ENCODE measurements at regions not wholly inside any gene's neighbourhood (a gene's known extent, or its start where the extent isn't known, plus 50 kb on each side); places are given as distances from the start of the nearest gene placed in this dataset.

GRCh38 chr11:70672991-70673653, 274.8 kb downstream of the CTTN start:
- Histone ChIP-seq H3K9ac (no peak overlapping the region), H3K27ac (no peak overlapping the region), H3K79me2 (ENCODE audit: insufficient read depth) (no peaks in the 10 kb centered on the region), H3F3A (ENCODE audit: insufficient read depth) (no peaks in the 10 kb centered on the region), H3K9me3 (ENCODE audit: low read depth) (no peaks in the 10 kb centered on the region), H3K4me1 (ENCODE audit: insufficient read depth) (no peaks in the 10 kb centered on the region), H3K4me2 (ENCODE audit: unreplicated experiment) (no peak overlapping the region), H3K36me3 (ENCODE audit: low read depth) (no peaks in the 10 kb centered on the region), H3K27me3 (replicated peaks; ENCODE audit: insufficient read depth) (no peaks in the 10 kb centered on the region), H2AFZ (no peak overlapping the region), H3K9me2 (ENCODE audit: insufficient read depth) (no peaks in the 10 kb centered on the region), H4K20me1 (ENCODE audit: insufficient read depth) (no peaks in the 10 kb centered on the region), H3K4me3 (no peak overlapping the region)
- 34 to 43% methylated on average over 8 of the region's 8 CpGs for WGBS, 2 experiments (ENCODE audit: low coverage in 1 of 2, low lambda C conversion rate in 2 of 2, missing lambda C conversion rate in 2 of 2)
- no peak for TF ChIP-seq EZH2 (IDR thresholded peaks at IDR 0.05; ENCODE audit: insufficient read depth, poor library complexity, severe bottlenecking)
- TF ChIP-seq EZH2phosphoT487 (IDR thresholded peaks at IDR 0.05; ENCODE audit: insufficient read depth, low read depth): no peak
- no peak for DNase-seq
- in situ Hi-C loops (cut with MboI): no loop called here

- TF ChIP-seq EZH2 (IDR thresholded peaks at IDR 0.05; ENCODE audit: insufficient read depth, poor library complexity, severe bottlenecking) (no peak), EZH2phosphoT487 (IDR thresholded peaks at IDR 0.05; ENCODE audit: insufficient read depth, low read depth) (no peak)
- no peaks in the 10 kb centered on the region for H3K79me2 ChIP-seq (ENCODE audit: insufficient read depth)
- H3K4me1 ChIP-seq (ENCODE audit: insufficient read depth): no peaks in the 10 kb centered on the region
- 44 to 57% methylated on average over 3 of the region's 3 CpGs for WGBS, 2 experiments (ENCODE audit: low coverage in 1 of 2, low lambda C conversion rate in 2 of 2, missing lambda C conversion rate in 2 of 2)
- H2AFZ ChIP-seq: no peak overlapping the region
- H3F3A ChIP-seq (ENCODE audit: insufficient read depth): no peaks in the 10 kb centered on the region
- no peaks in the 10 kb centered on the region for H4K20me1 ChIP-seq (ENCODE audit: insufficient read depth)
- H3K36me3 ChIP-seq (ENCODE audit: low read depth): no peaks in the 10 kb centered on the region
- no peak overlapping the region for H3K4me3 ChIP-seq
- no peak for DNase-seq
- no peak overlapping the region for H3K9ac ChIP-seq
- no peaks in the 10 kb centered on the region for H3K9me2 ChIP-seq (ENCODE audit: insufficient read depth)
- H3K4me2 ChIP-seq (ENCODE audit: unreplicated experiment): no peak overlapping the region
- in situ Hi-C loops (cut with MboI): no loop called here
- no peaks in the 10 kb centered on the region for H3K9me3 ChIP-seq (ENCODE audit: low read depth)
- no peak overlapping the region for H3K27ac ChIP-seq
- no peaks in the 10 kb centered on the region for H3K27me3 ChIP-seq (replicated peaks; ENCODE audit: insufficient read depth)
Observed at GRCh38 chr11:70674605-70675004, 276.3 kb downstream of the CTTN start.

DNA sequence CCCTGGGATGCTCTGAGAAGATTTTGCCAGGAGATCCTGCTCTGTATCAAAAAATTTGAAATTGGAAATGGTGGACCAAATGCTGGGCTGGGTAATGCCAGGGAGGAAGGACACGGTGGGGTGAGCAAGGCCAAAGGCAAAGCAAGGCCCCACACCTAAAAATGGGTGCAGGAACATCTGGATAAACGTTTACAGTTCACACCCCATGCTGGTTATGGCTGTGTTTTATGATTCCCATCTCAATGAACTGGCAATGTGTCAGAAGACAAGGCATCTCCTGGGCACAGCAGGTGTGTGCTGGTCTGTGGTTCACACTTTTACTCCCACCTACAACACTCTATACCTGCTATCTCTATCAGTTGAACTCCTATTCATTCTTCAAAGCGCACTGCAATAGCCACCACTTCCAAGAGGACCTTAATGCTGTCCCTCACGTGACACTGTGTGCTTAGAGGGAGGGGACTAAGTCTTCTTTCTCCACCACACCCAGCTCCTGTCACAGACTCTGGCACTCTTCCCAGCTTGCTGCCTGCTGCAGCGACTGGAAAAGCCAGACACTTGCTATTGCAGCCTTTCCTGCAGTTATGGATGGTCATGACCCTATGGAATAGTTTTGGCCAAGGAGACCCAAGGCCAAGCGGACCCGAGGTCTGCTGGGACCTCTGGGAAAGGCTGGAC, 277.5 kb downstream of the CTTN start:
- no peaks in the 10 kb centered on the region for H3K79me2 ChIP-seq (ENCODE audit: insufficient read depth)
- no peak overlapping the region for H2AFZ ChIP-seq
- H3K27ac ChIP-seq: no peak overlapping the region
- DNase-seq: peak; percentile 7
- no peak overlapping the region for H3K4me3 ChIP-seq
- H3K27me3 ChIP-seq (replicated peaks; ENCODE audit: insufficient read depth): no peaks in the 10 kb centered on the region
- no peaks in the 10 kb centered on the region for H3K4me1 ChIP-seq (ENCODE audit: insufficient read depth)
- TF ChIP-seq EZH2phosphoT487 (IDR thresholded peaks at IDR 0.05; ENCODE audit: insufficient read depth, low read depth): no peak
- H3K36me3 ChIP-seq (ENCODE audit: low read depth): no peaks in the 10 kb centered on the region
- no peak overlapping the region for H3K9ac ChIP-seq
- WGBS, 2 experiments (ENCODE audit: low coverage in 1 of 2, low lambda C conversion rate in 2 of 2, missing lambda C conversion rate in 2 of 2): 19 to 23% methylated on average over 7 of the region's 7 CpGs
- in situ Hi-C loops (cut with MboI): no loop called here
- no peak overlapping the region for H3K4me2 ChIP-seq (ENCODE audit: unreplicated experiment)
- no peaks in the 10 kb centered on the region for H3F3A ChIP-seq (ENCODE audit: insufficient read depth)
- H3K9me3 ChIP-seq (ENCODE audit: low read depth): no peaks in the 10 kb centered on the region
- no peaks in the 10 kb centered on the region for H4K20me1 ChIP-seq (ENCODE audit: insufficient read depth)
- no peaks in the 10 kb centered on the region for H3K9me2 ChIP-seq (ENCODE audit: insufficient read depth)

DNA sequence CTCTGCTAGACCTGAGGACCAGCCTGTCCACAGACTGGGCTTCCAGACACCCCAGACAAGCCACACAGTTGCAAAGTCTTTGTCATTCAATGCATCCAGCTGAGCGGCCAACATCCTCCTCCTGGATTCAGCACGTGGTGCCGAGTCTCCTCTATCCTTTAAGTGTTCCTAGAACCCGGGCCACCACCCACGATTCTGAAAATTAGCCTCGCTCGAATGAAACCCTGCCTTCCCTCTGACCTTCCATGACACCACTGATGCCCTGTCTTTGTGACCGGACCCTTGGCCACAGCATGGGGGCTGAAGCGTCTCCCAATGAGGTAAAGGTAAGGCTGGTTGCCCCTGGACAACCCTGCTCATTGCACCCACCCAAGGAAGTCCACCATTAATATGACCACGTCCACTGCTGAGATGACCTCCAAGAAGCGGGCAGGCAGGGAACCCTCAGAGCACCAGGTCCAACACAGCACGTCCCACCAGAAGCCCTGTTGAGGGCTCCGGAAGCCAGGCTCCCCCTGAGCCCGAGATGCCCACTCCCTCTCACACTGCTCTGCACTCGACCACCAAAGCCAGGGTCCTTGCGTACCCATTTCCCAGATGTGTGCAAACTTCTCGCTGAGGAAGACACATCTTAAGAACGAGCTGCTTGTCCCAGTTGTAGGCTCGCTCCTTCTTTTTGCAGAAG, 279.0 kb downstream of the CTTN start:
- Histone ChIP-seq H3K4me2 (ENCODE audit: unreplicated experiment) (no peak overlapping the region), H3K9me3 (ENCODE audit: low read depth) (no peaks in the 10 kb centered on the region), H3K79me2 (ENCODE audit: insufficient read depth) (no peaks in the 10 kb centered on the region), H3F3A (ENCODE audit: insufficient read depth) (no peaks in the 10 kb centered on the region), H2AFZ (no peak overlapping the region), H3K27me3 (replicated peaks; ENCODE audit: insufficient read depth) (no peaks in the 10 kb centered on the region), H4K20me1 (ENCODE audit: insufficient read depth) (no peaks in the 10 kb centered on the region), H3K4me1 (ENCODE audit: insufficient read depth) (no peaks in the 10 kb centered on the region), H3K9me2 (ENCODE audit: insufficient read depth) (no peaks in the 10 kb centered on the region), H3K27ac (no peak overlapping the region), H3K36me3 (ENCODE audit: low read depth) (no peaks in the 10 kb centered on the region), H3K9ac (no peak overlapping the region), H3K4me3 (no peak overlapping the region)
- WGBS, 2 experiments (ENCODE audit: low coverage in 1 of 2, low lambda C conversion rate in 2 of 2, missing lambda C conversion rate in 2 of 2): 47 to 56% methylated on average over 19 of the region's 19 CpGs
- TF ChIP-seq EZH2phosphoT487 (IDR thresholded peaks at IDR 0.05; ENCODE audit: insufficient read depth, low read depth) (no peak), EZH2 (IDR thresholded peaks at IDR 0.05; ENCODE audit: insufficient read depth, poor library complexity, severe bottlenecking) (no peak)
- in situ Hi-C loops (cut with MboI): no loop called here
- no peak for DNase-seq

Measured in GM23248 (cell line).